ES-I3 (cell line): ENCODE measurements at regions not wholly inside any gene's neighbourhood (a gene's known extent, or its start where the extent isn't known, plus 50 kb on each side); places are given as distances from the start of the nearest gene placed in this dataset.
"Not testable (repeated sequence)": the region's sequence is repeated elsewhere in the genome, so short reads cannot be mapped to it uniquely, and the experiment has no call there.

Experiments
- H3K36me3 ChIP-seq: 2 replicates; pipeline ENCODE4 v1.6.1; 2013; ENCODE audit warnings: mild to moderate bottlenecking, low read length, control low read depth, moderate library complexity; ENCODE audit not compliant: insufficient read depth
- H3K4me1 ChIP-seq: 2 replicates; pipeline ENCODE4 v1.6.1; 2013; ENCODE audit warnings: mild to moderate bottlenecking, control low read depth, low read length; ENCODE audit not compliant: insufficient read depth
- H3K9ac ChIP-seq: 2 replicates; pipeline ENCODE4 v1.6.1; 2013; ENCODE audit warnings: low read depth, mild to moderate bottlenecking, low read length, moderate library complexity
- H3K9me3 ChIP-seq: 2 replicates; pipeline ENCODE4 v1.6.1; 2013; ENCODE audit warnings: mild to moderate bottlenecking, low read length, moderate library complexity; ENCODE audit not compliant: control insufficient read depth, insufficient read depth

- Histone ChIP-seq H3K36me3 (no peaks in the 10 kb centered on the region), H3K9me3 (no peaks in the 10 kb centered on the region), H3K4me1 (no peaks in the 10 kb centered on the region), H3K9ac (no peak overlapping the region)
These were observed 302.7 kb upstream of the CCL2 start for GRCh38 chr17:33952425-33952824.

- Histone ChIP-seq H3K9me3 (no peaks in the 10 kb centered on the region), H3K4me1 (no peaks in the 10 kb centered on the region), H3K36me3 (no peaks in the 10 kb centered on the region), H3K9ac (no peak overlapping the region)
These were observed 300.5 kb upstream of the CCL2 start for GRCh38 chr17:33954597-33954996.

- Histone ChIP-seq H3K36me3 (no peaks in the 10 kb centered on the region), H3K9me3 (no peaks in the 10 kb centered on the region), H3K9ac (no peak overlapping the region), H3K4me1 (no peaks in the 10 kb centered on the region)
These were observed 299.6 kb upstream of the CCL2 start for GRCh38 chr17:33955461-33955860.

- not testable (repeated sequence) for H3K9me3 ChIP-seq, H3K9ac ChIP-seq, H3K4me1 ChIP-seq, H3K36me3 ChIP-seq
These were observed 296.0 kb upstream of the CCL2 start for GRCh38 chr17:33959098-33959497.

- H3K9ac ChIP-seq = no peak overlapping the region
- no peaks in the 10 kb centered on the region for H3K36me3 ChIP-seq
- H3K4me1 ChIP-seq = no peaks in the 10 kb centered on the region; the same call in 1 of the 2 replicates
- no peaks in the 10 kb centered on the region for H3K9me3 ChIP-seq
These were observed 292.0 kb upstream of the CCL2 start for GRCh38 chr17:33962857-33963655.

- H3K9me3 ChIP-seq = no peaks in the 10 kb centered on the region
- H3K9ac ChIP-seq = no peak overlapping the region
- peaks cover 5% of the 10 kb centered on the region; the same call in 1 of the 2 replicates for H3K4me1 ChIP-seq
- H3K36me3 ChIP-seq = no peaks in the 10 kb centered on the region
These were observed 290.6 kb upstream of the CCL2 start for GRCh38 chr17:33964344-33964979.

- Histone ChIP-seq H3K36me3 (no peaks in the 10 kb centered on the region), H3K4me1 (peaks cover 10% of the 10 kb centered on the region; the same call in 1 of the 2 replicates), H3K9ac (no peak overlapping the region)
These were observed 288.6 kb upstream of the CCL2 start for GRCh38 chr17:33966410-33967059.

GRCh38 chr17:33967608-33968349 lies 287.3 kb upstream of the CCL2 start:
- Histone ChIP-seq H3K9me3 (no peaks in the 10 kb centered on the region), H3K4me1 (peaks cover 11% of the 10 kb centered on the region; the same call in 1 of the 2 replicates), H3K9ac (no peak overlapping the region), H3K36me3 (no peaks in the 10 kb centered on the region)

More at GRCh38 chr17:33966410-33967059, 288.6 kb upstream of the CCL2 start:
- H3K9me3 ChIP-seq = no peaks in the 10 kb centered on the region

GRCh38 chr17:33968350-33969044 lies 286.6 kb upstream of the CCL2 start:
- H3K9ac ChIP-seq = no peak overlapping the region
- H3K9me3 ChIP-seq = no peaks in the 10 kb centered on the region
- H3K36me3 ChIP-seq = no peaks in the 10 kb centered on the region
- peaks cover 11% of the 10 kb centered on the region; the same call in 1 of the 2 replicates for H3K4me1 ChIP-seq

- Histone ChIP-seq H3K9me3 (no peaks in the 10 kb centered on the region), H3K9ac (no peak overlapping the region), H3K36me3 (no peaks in the 10 kb centered on the region), H3K4me1 (peaks cover 11% of the 10 kb centered on the region; the same call in 1 of the 2 replicates)
These were observed 284.8 kb upstream of the CCL2 start for GRCh38 chr17:33970279-33970678.

- no peak overlapping the region for H3K9ac ChIP-seq
- H3K9me3 ChIP-seq = no peaks in the 10 kb centered on the region
- H3K4me1 ChIP-seq = peaks cover 11% of the 10 kb centered on the region; the same call in 1 of the 2 replicates
- H3K36me3 ChIP-seq = no peaks in the 10 kb centered on the region
These were observed 282.3 kb upstream of the CCL2 start for GRCh38 chr17:33972763-33973162.

- peaks cover 7% of the 10 kb centered on the region; the same call in 1 of the 2 replicates for H3K4me1 ChIP-seq
- H3K36me3 ChIP-seq = no peaks in the 10 kb centered on the region
- H3K9me3 ChIP-seq = no peaks in the 10 kb centered on the region
- H3K9ac ChIP-seq = no peak overlapping the region
These were observed 281.6 kb upstream of the CCL2 start for GRCh38 chr17:33973491-33973890.

- Histone ChIP-seq H3K9me3 (no peaks in the 10 kb centered on the region), H3K9ac (no peak overlapping the region), H3K36me3 (no peaks in the 10 kb centered on the region), H3K4me1 (0 out of 2 replicates have a peak, but pooled peaks cover 6% of the 10 kb centered on the region)
These were observed 280.8 kb upstream of the CCL2 start for GRCh38 chr17:33974276-33974675.
